ENCODE measurements at regions not wholly inside any gene's neighbourhood (a gene's known extent, or its start where the extent isn't known, plus 50 kb on each side); places are given as distances from the start of the nearest gene placed in this dataset.
"Not testable (repeated sequence)": the region's sequence is repeated elsewhere in the genome, so short reads cannot be mapped to it uniquely, and the experiment has no call there.

GRCh38 chrX:39691724-39692123, 406.0 kb downstream of the BCOR start:
- peaks cover 9% of the 10 kb centered on the region for H3K9me3 ChIP-seq (replicated peaks; ENCODE audit: control insufficient read depth, low read depth, low read length)
- H3K27me3 ChIP-seq (ENCODE audit: control insufficient read depth, insufficient read depth, low read length) = peaks cover 50% of the 10 kb centered on the region
- no peak overlapping the region for H3K27ac ChIP-seq (ENCODE audit: low read length)
- DNase-seq = no peak
- no peaks in the 10 kb centered on the region for H3K36me3 ChIP-seq (ENCODE audit: control insufficient read depth, insufficient read depth, low read length)
- 67% methylated on average over 2 of the region's 3 CpGs for WGBS (ENCODE audit: insufficient coverage)
- H3K4me1 ChIP-seq (ENCODE audit: control insufficient read depth, insufficient read depth, low read length) = peaks cover 16% of the 10 kb centered on the region
- no peak overlapping the region for H3K4me3 ChIP-seq (ENCODE audit: low read length)

- Histone ChIP-seq H3K4me1 (ENCODE audit: control insufficient read depth, insufficient read depth, low read length) (peaks cover 8% of the 10 kb centered on the region), H3K36me3 (ENCODE audit: control insufficient read depth, insufficient read depth, low read length) (no peaks in the 10 kb centered on the region), H3K4me3 (ENCODE audit: low read length) (no peak overlapping the region), H3K27ac (ENCODE audit: low read length) (no peak overlapping the region), H3K27me3 (ENCODE audit: control insufficient read depth, insufficient read depth, low read length) (peaks cover 40% of the 10 kb centered on the region), H3K9me3 (replicated peaks; ENCODE audit: control insufficient read depth, low read depth, low read length) (peaks cover 9% of the 10 kb centered on the region)
- DNase-seq = no peak
- WGBS (ENCODE audit: insufficient coverage) = 0% methylated on average over 1 of the region's 4 CpGs
Measured at GRCh38 chrX:39692796-39693195, 405.0 kb downstream of the BCOR start.

- no peaks in the 10 kb centered on the region for H3K36me3 ChIP-seq (ENCODE audit: control insufficient read depth, insufficient read depth, low read length)
- peaks cover 6% of the 10 kb centered on the region for H3K4me1 ChIP-seq (ENCODE audit: control insufficient read depth, insufficient read depth, low read length)
- H3K27me3 ChIP-seq (ENCODE audit: control insufficient read depth, insufficient read depth, low read length) = peaks cover 36% of the 10 kb centered on the region
- H3K9me3 ChIP-seq (replicated peaks; ENCODE audit: control insufficient read depth, low read depth, low read length) = peaks cover 9% of the 10 kb centered on the region
- no peak overlapping the region for H3K27ac ChIP-seq (ENCODE audit: low read length)
- DNase-seq = no peak
- WGBS (ENCODE audit: insufficient coverage) = 27% methylated on average over 4 of the region's 7 CpGs
- no peak overlapping the region for H3K4me3 ChIP-seq (ENCODE audit: low read length)
Measured at GRCh38 chrX:39693298-39693697, 404.5 kb downstream of the BCOR start.

- H3K4me3 ChIP-seq (ENCODE audit: low read length); DNase-seq; H3K36me3 ChIP-seq (ENCODE audit: control insufficient read depth, insufficient read depth, low read length); H3K4me1 ChIP-seq (ENCODE audit: control insufficient read depth, insufficient read depth, low read length); H3K27me3 ChIP-seq (ENCODE audit: control insufficient read depth, insufficient read depth, low read length); H3K27ac ChIP-seq (ENCODE audit: low read length); H3K9me3 ChIP-seq (replicated peaks; ENCODE audit: control insufficient read depth, low read depth, low read length): not testable (repeated sequence)
- WGBS (ENCODE audit: insufficient coverage) = 100% methylated on average over 1 of the region's 5 CpGs
Measured at GRCh38 chrX:39702636-39703035, 395.1 kb downstream of the BCOR start.

GRCh38 chrX:39703307-39703706, 394.5 kb downstream of the BCOR start:
- no peaks in the 10 kb centered on the region for H3K9me3 ChIP-seq (replicated peaks; ENCODE audit: control insufficient read depth, low read depth, low read length)
- peaks cover 9% of the 10 kb centered on the region for H3K27me3 ChIP-seq (ENCODE audit: control insufficient read depth, insufficient read depth, low read length)
- no peak for DNase-seq
- no peaks in the 10 kb centered on the region for H3K36me3 ChIP-seq (ENCODE audit: control insufficient read depth, insufficient read depth, low read length)
- no peak overlapping the region for H3K4me3 ChIP-seq (ENCODE audit: low read length)
- H3K4me1 ChIP-seq (ENCODE audit: control insufficient read depth, insufficient read depth, low read length) = no peaks in the 10 kb centered on the region
- 83% methylated on average over 2 of the region's 3 CpGs for WGBS (ENCODE audit: insufficient coverage)
- no peak overlapping the region for H3K27ac ChIP-seq (ENCODE audit: low read length)

GRCh38 chrX:39704590-39704989, 393.2 kb downstream of the BCOR start:
- DNase-seq = no peak
- Histone ChIP-seq H3K4me3 (ENCODE audit: low read length) (no peak overlapping the region), H3K27ac (ENCODE audit: low read length) (no peak overlapping the region), H3K27me3 (ENCODE audit: control insufficient read depth, insufficient read depth, low read length) (peaks cover 9% of the 10 kb centered on the region), H3K4me1 (ENCODE audit: control insufficient read depth, insufficient read depth, low read length) (no peaks in the 10 kb centered on the region), H3K9me3 (replicated peaks; ENCODE audit: control insufficient read depth, low read depth, low read length) (no peaks in the 10 kb centered on the region), H3K36me3 (ENCODE audit: control insufficient read depth, insufficient read depth, low read length) (no peaks in the 10 kb centered on the region)
- 94% methylated on average over 3 of the region's 5 CpGs for WGBS (ENCODE audit: insufficient coverage)

- 0% methylated on average over 1 of the region's 2 CpGs for WGBS (ENCODE audit: insufficient coverage)
- Histone ChIP-seq H3K27me3 (ENCODE audit: control insufficient read depth, insufficient read depth, low read length) (peaks cover 9% of the 10 kb centered on the region), H3K36me3 (ENCODE audit: control insufficient read depth, insufficient read depth, low read length) (no peaks in the 10 kb centered on the region), H3K4me3 (ENCODE audit: low read length) (no peak overlapping the region), H3K4me1 (ENCODE audit: control insufficient read depth, insufficient read depth, low read length) (no peaks in the 10 kb centered on the region), H3K27ac (ENCODE audit: low read length) (no peak overlapping the region), H3K9me3 (replicated peaks; ENCODE audit: control insufficient read depth, low read depth, low read length) (no peaks in the 10 kb centered on the region)
- peak; percentile 42 for DNase-seq
Measured at GRCh38 chrX:39705290-39705689, 392.5 kb downstream of the BCOR start.

- Histone ChIP-seq H3K4me3 (ENCODE audit: low read length) (no peak overlapping the region), H3K4me1 (ENCODE audit: control insufficient read depth, insufficient read depth, low read length) (no peaks in the 10 kb centered on the region)
- WGBS (ENCODE audit: insufficient coverage) = no CpG with 5 or more reads among the region's 1 CpG
Measured at GRCh38 chrX:39709364-39709763, 388.4 kb downstream of the BCOR start.

GRCh38 chrX:39709812-39710211, 387.9 kb downstream of the BCOR start:
- WGBS (ENCODE audit: insufficient coverage) = no CpG with 5 or more reads among the region's 2 CpGs
- H3K9me3 ChIP-seq (replicated peaks; ENCODE audit: control insufficient read depth, low read depth, low read length) = no peaks in the 10 kb centered on the region

More at GRCh38 chrX:39709364-39709763, 388.4 kb downstream of the BCOR start:
- Histone ChIP-seq H3K9me3 (replicated peaks; ENCODE audit: control insufficient read depth, low read depth, low read length) (no peaks in the 10 kb centered on the region), H3K27me3 (ENCODE audit: control insufficient read depth, insufficient read depth, low read length) (peaks cover 18% of the 10 kb centered on the region), H3K36me3 (ENCODE audit: control insufficient read depth, insufficient read depth, low read length) (no peaks in the 10 kb centered on the region), H3K27ac (ENCODE audit: low read length) (no peak overlapping the region)
- DNase-seq = no peak

GRCh38 chrX:39710776-39711175, 387.0 kb downstream of the BCOR start:
- H3K27me3 ChIP-seq (ENCODE audit: control insufficient read depth, insufficient read depth, low read length) = peaks cover 20% of the 10 kb centered on the region
- no peak overlapping the region for H3K27ac ChIP-seq (ENCODE audit: low read length)
- DNase-seq = no peak
- WGBS (ENCODE audit: insufficient coverage) = no CpG with 5 or more reads among the region's 1 CpG
- H3K4me3 ChIP-seq (ENCODE audit: low read length) = no peak overlapping the region
- no peaks in the 10 kb centered on the region for H3K36me3 ChIP-seq (ENCODE audit: control insufficient read depth, insufficient read depth, low read length)
- no peaks in the 10 kb centered on the region for H3K9me3 ChIP-seq (replicated peaks; ENCODE audit: control insufficient read depth, low read depth, low read length)
- H3K4me1 ChIP-seq (ENCODE audit: control insufficient read depth, insufficient read depth, low read length) = no peaks in the 10 kb centered on the region

More at GRCh38 chrX:39709812-39710211, 387.9 kb downstream of the BCOR start:
- no peak overlapping the region for H3K27ac ChIP-seq (ENCODE audit: low read length)
- no peaks in the 10 kb centered on the region for H3K36me3 ChIP-seq (ENCODE audit: control insufficient read depth, insufficient read depth, low read length)
- no peaks in the 10 kb centered on the region for H3K4me1 ChIP-seq (ENCODE audit: control insufficient read depth, insufficient read depth, low read length)
- H3K4me3 ChIP-seq (ENCODE audit: low read length) = no peak overlapping the region
- peaks cover 20% of the 10 kb centered on the region for H3K27me3 ChIP-seq (ENCODE audit: control insufficient read depth, insufficient read depth, low read length)
- no peak for DNase-seq

GRCh38 chrX:39714471-39714870, 383.3 kb downstream of the BCOR start:
- DNase-seq = no peak
- Histone ChIP-seq H3K9me3 (replicated peaks; ENCODE audit: control insufficient read depth, low read depth, low read length) (no peaks in the 10 kb centered on the region), H3K4me3 (ENCODE audit: low read length) (no peak overlapping the region), H3K27me3 (ENCODE audit: control insufficient read depth, insufficient read depth, low read length) (peaks cover 32% of the 10 kb centered on the region), H3K36me3 (ENCODE audit: control insufficient read depth, insufficient read depth, low read length) (no peaks in the 10 kb centered on the region), H3K4me1 (ENCODE audit: control insufficient read depth, insufficient read depth, low read length) (no peaks in the 10 kb centered on the region), H3K27ac (ENCODE audit: low read length) (no peak overlapping the region)
- WGBS (ENCODE audit: insufficient coverage) = 76% methylated on average over 5 of the region's 6 CpGs

All from muscle of leg (tissue), 3 donors.